ENCODE measurements at regions not wholly inside any gene's neighbourhood (a gene's known extent, or its start where the extent isn't known, plus 50 kb on each side); places are given as distances from the start of the nearest gene placed in this dataset.

GRCh38 chr16:51085271-51085670 is 65.8 kb downstream of the SALL1 start:
- no peak for DNase-seq (ENCODE audit: extremely low read depth in 1 of 11, low read depth in 9 of 11, low spot score in 4 of 11)

- DNase-seq (ENCODE audit: extremely low read depth in 1 of 11, low read depth in 9 of 11, low spot score in 4 of 11), result no peak
These were observed 66.8 kb downstream of the SALL1 start for GRCh38 chr16:51084074-51084928.

GRCh38 chr16:51072591-51072990 is 78.5 kb downstream of the SALL1 start:
- DNase-seq (ENCODE audit: extremely low read depth in 1 of 11, low read depth in 9 of 11, low spot score in 4 of 11), result no peak

- no peak for DNase-seq (ENCODE audit: extremely low read depth in 1 of 11, low read depth in 9 of 11, low spot score in 4 of 11)
These were observed 79.7 kb downstream of the SALL1 start for GRCh38 chr16:51071326-51071725.

GRCh38 chr16:51067352-51067751 is 83.7 kb downstream of the SALL1 start:
- DNase-seq (ENCODE audit: extremely low read depth in 1 of 11, low read depth in 9 of 11, low spot score in 4 of 11), result no peak

GRCh38 chr16:51062039-51062438 is 89.0 kb downstream of the SALL1 start:
- no peak for DNase-seq (ENCODE audit: extremely low read depth in 1 of 11, low read depth in 9 of 11, low spot score in 4 of 11)

- no peak for DNase-seq (ENCODE audit: extremely low read depth in 1 of 11, low read depth in 9 of 11, low spot score in 4 of 11)
These were observed 89.7 kb downstream of the SALL1 start for GRCh38 chr16:51061328-51061727.

- DNase-seq (ENCODE audit: extremely low read depth in 1 of 11, low read depth in 9 of 11, low spot score in 4 of 11), result no peak
These were observed 93.1 kb downstream of the SALL1 start for GRCh38 chr16:51057969-51058337.

GRCh38 chr16:51057102-51057793 is 93.8 kb downstream of the SALL1 start:
- no peak for DNase-seq (ENCODE audit: extremely low read depth in 1 of 11, low read depth in 9 of 11, low spot score in 4 of 11)

GRCh38 chr16:51056331-51056730 is 94.7 kb downstream of the SALL1 start:
- DNase-seq (ENCODE audit: extremely low read depth in 1 of 11, low read depth in 9 of 11, low spot score in 4 of 11), result no peak

GRCh38 chr16:51055434-51055833 is 95.6 kb downstream of the SALL1 start:
- no peak for DNase-seq (ENCODE audit: extremely low read depth in 1 of 11, low read depth in 9 of 11, low spot score in 4 of 11)

GRCh38 chr16:51053775-51054174 is 97.3 kb downstream of the SALL1 start:
- no peak for DNase-seq (ENCODE audit: extremely low read depth in 1 of 11, low read depth in 9 of 11, low spot score in 4 of 11)

GRCh38 chr16:51051671-51052070 is 99.4 kb downstream of the SALL1 start:
- no peak for DNase-seq (ENCODE audit: extremely low read depth in 1 of 11, low read depth in 9 of 11, low spot score in 4 of 11)

- peak in 9 of 11 donors; percentile 5 to 52 (median 23) for DNase-seq (ENCODE audit: extremely low read depth in 1 of 11, low read depth in 9 of 11, low spot score in 4 of 11)
These were observed 100.7 kb downstream of the SALL1 start for GRCh38 chr16:51050377-51050706.

- no peak for DNase-seq (ENCODE audit: extremely low read depth in 1 of 11, low read depth in 9 of 11, low spot score in 4 of 11)
These were observed 101.2 kb downstream of the SALL1 start for GRCh38 chr16:51049678-51050376.

- DNase-seq (ENCODE audit: extremely low read depth in 1 of 11, low read depth in 9 of 11, low spot score in 4 of 11), result no peak
These were observed 101.8 kb downstream of the SALL1 start for GRCh38 chr16:51049276-51049675.

- DNase-seq (ENCODE audit: extremely low read depth in 1 of 11, low read depth in 9 of 11, low spot score in 4 of 11), result no peak
These were observed 102.5 kb downstream of the SALL1 start for GRCh38 chr16:51048544-51048943.

GRCh38 chr16:51045794-51046193 is 105.3 kb downstream of the SALL1 start:
- DNase-seq (ENCODE audit: extremely low read depth in 1 of 11, low read depth in 9 of 11, low spot score in 4 of 11), result no peak

- DNase-seq (ENCODE audit: extremely low read depth in 1 of 11, low read depth in 9 of 11, low spot score in 4 of 11), result no peak
These were observed 105.9 kb downstream of the SALL1 start for GRCh38 chr16:51045186-51045585.

- DNase-seq (ENCODE audit: extremely low read depth in 1 of 11, low read depth in 9 of 11, low spot score in 4 of 11), result no peak
These were observed 109.5 kb downstream of the SALL1 start for GRCh38 chr16:51041546-51041945.

Measured in renal cortex interstitium (tissue), 11 donors.